K562 (cell line): ENCODE measurements at regions not wholly inside any gene's neighbourhood (a gene's known extent, or its start where the extent isn't known, plus 50 kb on each side); places are given as distances from the start of the nearest gene placed in this dataset.

Source experiments
- ESRRA ChIP-seq: fragments of 450-650 bp; IDR thresholded peaks from 2 replicates; pipeline ENCODE4 v1.6.1; 2014; ENCODE audit warnings: low read depth, mild to moderate bottlenecking, moderate library complexity, borderline replicate concordance
- ESRRB ChIP-seq: fragments of 250-450 bp; sonication (Bioruptor Pico); IDR thresholded peaks from 2 replicates; pipeline ENCODE4 v1.5.0; 2020; ENCODE audit warnings: mild to moderate bottlenecking, moderate library complexity, borderline replicate concordance
- PTRF ChIP-seq: fragments of 450-650 bp; IDR thresholded peaks from 2 replicates; pipeline ENCODE4 v1.6.1; 2016; ENCODE audit warnings: mild to moderate bottlenecking, missing genetic modification characterization, missing compliant biosample characterization

- no peak for TF ChIP-seq PTRF (tag)
- no peak for TF ChIP-seq ESRRA
- TF ChIP-seq ESRRB (CRISPR knock-in tag) = no peak
Measured at GRCh38 chr3:86451749-86452148, 539.2 kb downstream of the VGLL3 start.
